WTC11 (cell line): ENCODE measurements at regions not wholly inside any gene's neighbourhood (a gene's known extent, or its start where the extent isn't known, plus 50 kb on each side); places are given as distances from the start of the nearest gene placed in this dataset.

Experiments
- ATAC-seq: fragments of 200-7000 bp; cut with Tn5 transposase; 2 replicates; pipeline ENCODE4 v1.10.0; 2021; ENCODE audit warnings: mild to moderate bottlenecking, moderate library complexity
- CTCF ChIA-PET: fragments of 300-600 bp; sonication (Branson Sonifier 250); formaldehyde crosslinking; loops from one replicate; lab custom pipeline; 2021; ENCODE audit warnings: antibody characterized with exemption; lab: Charles Lee
- POLR2A ChIA-PET: fragments of 350-600 bp; sonication (Branson Sonifier 250); formaldehyde crosslinking; loops from one replicate; lab custom pipeline; 2021; ENCODE audit warnings: antibody characterized with exemption; lab: Charles Lee
- DNase-seq: peaks from one replicate; pipeline ENCODE4 v3.0.0; 2021; ENCODE audit warnings: low spot score
- H3K27ac Mint-ChIP-seq: 2 replicates; pipeline ENCODE4 v1.8.0; 2021; ENCODE audit warnings: mixed read lengths
- H3K27me3 Mint-ChIP-seq: 2 replicates; pipeline ENCODE4 v1.8.0; 2021; ENCODE audit warnings: low read depth, mild to moderate bottlenecking, moderate library complexity, mixed read lengths
- H3K36me3 Mint-ChIP-seq: 2 replicates; pipeline ENCODE4 v1.8.0; 2021; ENCODE audit warnings: mixed read lengths
- H3K4me1 Mint-ChIP-seq: 2 replicates; pipeline ENCODE4 v1.8.0; 2022; ENCODE audit warnings: mixed read lengths
- H3K4me3 Mint-ChIP-seq: 2 replicates; pipeline ENCODE4 v1.8.0; 2021; ENCODE audit warnings: mild to moderate bottlenecking, moderate library complexity, mixed read lengths
- H3K9me3 Mint-ChIP-seq: 2 replicates; pipeline ENCODE4 v1.8.0; 2021; ENCODE audit warnings: mixed read lengths
- ATF1 ChIP-seq: sonication (generic); formaldehyde crosslinking; IDR thresholded peaks from 2 replicates; pipeline ENCODE4 v1.8.1; 2023; ENCODE audit warnings: mild to moderate bottlenecking, moderate library complexity, missing genetic modification reagents
- CREM ChIP-seq: sonication (generic); formaldehyde crosslinking; IDR thresholded peaks from 2 replicates; pipeline ENCODE4 v1.8.1; 2022; ENCODE audit warnings: mild to moderate bottlenecking, missing genetic modification reagents, moderate library complexity
- FOXK1 ChIP-seq: sonication (generic); formaldehyde crosslinking; IDR thresholded peaks from 2 replicates; pipeline ENCODE4 v1.8.0; 2022; ENCODE audit warnings: mild to moderate bottlenecking, moderate library complexity, missing genetic modification reagents
- JAZF1 ChIP-seq: fragments of 250-450 bp; sonication (Bioruptor Pico); IDR thresholded peaks from 2 replicates; pipeline ENCODE4 v1.9.0; 2021; ENCODE audit warnings: moderate library complexity, mild to moderate bottlenecking, inconsistent platforms
- NFATC4 ChIP-seq: fragments of 250-450 bp; sonication (Bioruptor Pico); IDR thresholded peaks from 2 replicates; pipeline ENCODE4 v1.9.0; 2021; ENCODE audit warnings: mild to moderate bottlenecking
- NR1H2 ChIP-seq: sonication (generic); formaldehyde crosslinking; IDR thresholded peaks from 2 replicates; pipeline ENCODE4 v1.9.0; 2021; ENCODE audit warnings: mild to moderate bottlenecking, moderate library complexity, missing genetic modification reagents
- NR3C1 ChIP-seq: sonication (generic); formaldehyde crosslinking; conservative IDR thresholded peaks from 2 replicates; pipeline ENCODE4 v1.8.1; 2023; ENCODE audit warnings: low read depth, mild to moderate bottlenecking, missing genetic modification reagents
- TCF7 ChIP-seq: sonication (generic); formaldehyde crosslinking; IDR thresholded peaks from 2 replicates; pipeline ENCODE4 v1.8.0; 2022; ENCODE audit warnings: mild to moderate bottlenecking, low read depth, missing genetic modification reagents, moderate library complexity
- TEAD4 ChIP-seq: sonication (generic); formaldehyde crosslinking; IDR thresholded peaks from 2 replicates; pipeline ENCODE4 v1.8.0; 2022; ENCODE audit warnings: mild to moderate bottlenecking, missing genetic modification reagents
- TP53 ChIP-seq: sonication (generic); formaldehyde crosslinking; IDR thresholded peaks from 2 replicates; pipeline ENCODE4 v1.8.1; 2023; ENCODE audit warnings: mild to moderate bottlenecking, missing genetic modification reagents
- ZNF423 ChIP-seq: fragments of 250-450 bp; sonication (Bioruptor Pico); IDR thresholded peaks from 2 replicates; pipeline ENCODE4 v2.1.2; 2022; ENCODE audit warnings: mild to moderate bottlenecking, moderate library complexity
- ZSCAN18 ChIP-seq: fragments of 250-450 bp; sonication (Bioruptor Pico); IDR thresholded peaks from 2 replicates; pipeline ENCODE4 v2.1.2; 2022; ENCODE audit warnings: mild to moderate bottlenecking, moderate library complexity
- TF ChIP-seq, protein P1 (sequence below): sonication (generic); formaldehyde crosslinking; conservative IDR thresholded peaks from 2 replicates; pipeline ENCODE4 v1.8.1; 2022; ENCODE audit warnings: mild to moderate bottlenecking, missing genetic modification reagents
- TF ChIP-seq, protein P2 (sequence below): sonication (generic); formaldehyde crosslinking; IDR thresholded peaks from 2 replicates; pipeline ENCODE4 v1.8.0; 2023; ENCODE audit warnings: missing genetic modification reagents
- TF ChIP-seq, protein P3 (sequence below): sonication (generic); formaldehyde crosslinking; IDR thresholded peaks from 2 replicates; pipeline ENCODE4 v1.8.0; 2023; ENCODE audit warnings: mild to moderate bottlenecking, missing genetic modification reagents
- TF ChIP-seq, protein P4 (sequence below): fragments of 200-600 bp; IDR thresholded peaks from 2 replicates; pipeline ENCODE4 v1.8.0; 2022; ENCODE audit warnings: antibody characterized with exemption

- CTCF ChIA-PET: no interaction called here
- Mint-ChIP-seq H3K9me3 (peaks cover 59% of the 10 kb centered on the region), H3K4me3 (no peak overlapping the region), H3K27ac (no peak overlapping the region), H3K27me3 (peaks cover 3% of the 10 kb centered on the region; the same call in 1 of the 2 replicates), H3K4me1 (peaks cover 5% of the 10 kb centered on the region), H3K36me3 (peaks cover 39% of the 10 kb centered on the region)
- DNase-seq: no peak
- TF ChIP-seq TEAD4 (CRISPR knock-in tag): no peak
- POLR2A ChIA-PET: no interaction called here
- no peak for ATAC-seq
These were observed 505.4 kb downstream of the KCNT2 start for GRCh38 chr1:196102826-196103225.

DNA sequence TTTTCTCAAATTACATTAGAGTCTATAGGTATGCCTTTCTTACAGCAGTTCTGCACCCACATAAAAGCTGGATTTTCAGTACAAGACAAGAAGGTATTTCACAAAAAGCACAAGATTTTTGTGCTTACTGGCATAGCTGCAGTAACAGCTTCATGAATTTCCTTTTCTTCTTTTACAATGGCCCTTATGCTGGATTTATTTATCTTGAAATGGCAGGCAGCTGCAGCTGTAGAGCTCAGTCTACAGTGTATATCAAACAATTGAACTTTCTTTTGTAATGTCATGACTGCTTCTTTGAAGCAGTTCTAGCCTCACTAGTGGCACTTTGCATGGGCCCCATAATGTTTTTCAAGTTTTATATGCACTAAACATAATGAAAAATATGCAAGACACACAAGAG is 510.2 kb downstream of the KCNT2 start:
- TF ChIP-seq NR1H2 (CRISPR knock-in tag) (no peak), TP53 (CRISPR knock-in tag) (no peak), ZNF423 (no peak)
- no peak overlapping the region for H3K4me3 Mint-ChIP-seq
- no peak for DNase-seq
- ChIA-PET POLR2A (interaction anchor here (0.6 kb wide), 1 partner anchor 22 kb away, joined by 3 read pairs; no protein-coding TSS in a partner anchor), CTCF (no interaction called here)
- no peaks in the 10 kb centered on the region for H3K4me1 Mint-ChIP-seq
- no peak overlapping the region for H3K27ac Mint-ChIP-seq
- peaks cover 43% of the 10 kb centered on the region for H3K9me3 Mint-ChIP-seq
- peaks cover 3% of the 10 kb centered on the region; the same call in 1 of the 2 replicates for H3K27me3 Mint-ChIP-seq
- no peak for ATAC-seq
- peaks cover 33% of the 10 kb centered on the region for H3K36me3 Mint-ChIP-seq

GRCh38 chr1:196094821-196095220 is 513.4 kb downstream of the KCNT2 start:
- ATAC-seq (no peak), DNase-seq (no peak)
- H3K4me3 Mint-ChIP-seq: no peak overlapping the region
- peaks cover 11% of the 10 kb centered on the region for H3K9me3 Mint-ChIP-seq
- H3K36me3 Mint-ChIP-seq: peaks cover 3% of the 10 kb centered on the region
- POLR2A ChIA-PET: no interaction called here
- no peak overlapping the region for H3K27ac Mint-ChIP-seq
- CTCF ChIA-PET: interaction anchor here (0.6 kb wide), 1 partner anchor 82 kb away, joined by 4 read pairs; no protein-coding TSS in a partner anchor
- no peaks in the 10 kb centered on the region for H3K4me1 Mint-ChIP-seq
- no peaks in the 10 kb centered on the region for H3K27me3 Mint-ChIP-seq
- TF ChIP-seq, protein P1, sequence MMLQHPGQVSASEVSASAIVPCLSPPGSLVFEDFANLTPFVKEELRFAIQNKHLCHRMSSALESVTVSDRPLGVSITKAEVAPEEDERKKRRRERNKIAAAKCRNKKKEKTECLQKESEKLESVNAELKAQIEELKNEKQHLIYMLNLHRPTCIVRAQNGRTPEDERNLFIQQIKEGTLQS (CRISPR knock-in tag): no peak
- no peak for TF ChIP-seq CREM (CRISPR knock-in tag)
- no peak for TF ChIP-seq NFATC4 (CRISPR knock-in tag)
- TF ChIP-seq, protein P2, sequence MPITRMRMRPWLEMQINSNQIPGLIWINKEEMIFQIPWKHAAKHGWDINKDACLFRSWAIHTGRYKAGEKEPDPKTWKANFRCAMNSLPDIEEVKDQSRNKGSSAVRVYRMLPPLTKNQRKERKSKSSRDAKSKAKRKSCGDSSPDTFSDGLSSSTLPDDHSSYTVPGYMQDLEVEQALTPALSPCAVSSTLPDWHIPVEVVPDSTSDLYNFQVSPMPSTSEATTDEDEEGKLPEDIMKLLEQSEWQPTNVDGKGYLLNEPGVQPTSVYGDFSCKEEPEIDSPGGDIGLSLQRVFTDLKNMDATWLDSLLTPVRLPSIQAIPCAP (CRISPR knock-in tag): no peak
- TF ChIP-seq ATF1 (CRISPR knock-in tag): no peak
- no peak for TF ChIP-seq NR3C1 (CRISPR knock-in tag)
- TF ChIP-seq ZSCAN18 (CRISPR knock-in tag): no peak
- TF ChIP-seq, protein P3, sequence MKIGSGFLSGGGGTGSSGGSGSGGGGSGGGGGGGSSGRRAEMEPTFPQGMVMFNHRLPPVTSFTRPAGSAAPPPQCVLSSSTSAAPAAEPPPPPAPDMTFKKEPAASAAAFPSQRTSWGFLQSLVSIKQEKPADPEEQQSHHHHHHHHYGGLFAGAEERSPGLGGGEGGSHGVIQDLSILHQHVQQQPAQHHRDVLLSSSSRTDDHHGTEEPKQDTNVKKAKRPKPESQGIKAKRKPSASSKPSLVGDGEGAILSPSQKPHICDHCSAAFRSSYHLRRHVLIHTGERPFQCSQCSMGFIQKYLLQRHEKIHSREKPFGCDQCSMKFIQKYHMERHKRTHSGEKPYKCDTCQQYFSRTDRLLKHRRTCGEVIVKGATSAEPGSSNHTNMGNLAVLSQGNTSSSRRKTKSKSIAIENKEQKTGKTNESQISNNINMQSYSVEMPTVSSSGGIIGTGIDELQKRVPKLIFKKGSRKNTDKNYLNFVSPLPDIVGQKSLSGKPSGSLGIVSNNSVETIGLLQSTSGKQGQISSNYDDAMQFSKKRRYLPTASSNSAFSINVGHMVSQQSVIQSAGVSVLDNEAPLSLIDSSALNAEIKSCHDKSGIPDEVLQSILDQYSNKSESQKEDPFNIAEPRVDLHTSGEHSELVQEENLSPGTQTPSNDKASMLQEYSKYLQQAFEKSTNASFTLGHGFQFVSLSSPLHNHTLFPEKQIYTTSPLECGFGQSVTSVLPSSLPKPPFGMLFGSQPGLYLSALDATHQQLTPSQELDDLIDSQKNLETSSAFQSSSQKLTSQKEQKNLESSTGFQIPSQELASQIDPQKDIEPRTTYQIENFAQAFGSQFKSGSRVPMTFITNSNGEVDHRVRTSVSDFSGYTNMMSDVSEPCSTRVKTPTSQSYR (CRISPR knock-in tag): no peak
- TF ChIP-seq, protein P4, sequence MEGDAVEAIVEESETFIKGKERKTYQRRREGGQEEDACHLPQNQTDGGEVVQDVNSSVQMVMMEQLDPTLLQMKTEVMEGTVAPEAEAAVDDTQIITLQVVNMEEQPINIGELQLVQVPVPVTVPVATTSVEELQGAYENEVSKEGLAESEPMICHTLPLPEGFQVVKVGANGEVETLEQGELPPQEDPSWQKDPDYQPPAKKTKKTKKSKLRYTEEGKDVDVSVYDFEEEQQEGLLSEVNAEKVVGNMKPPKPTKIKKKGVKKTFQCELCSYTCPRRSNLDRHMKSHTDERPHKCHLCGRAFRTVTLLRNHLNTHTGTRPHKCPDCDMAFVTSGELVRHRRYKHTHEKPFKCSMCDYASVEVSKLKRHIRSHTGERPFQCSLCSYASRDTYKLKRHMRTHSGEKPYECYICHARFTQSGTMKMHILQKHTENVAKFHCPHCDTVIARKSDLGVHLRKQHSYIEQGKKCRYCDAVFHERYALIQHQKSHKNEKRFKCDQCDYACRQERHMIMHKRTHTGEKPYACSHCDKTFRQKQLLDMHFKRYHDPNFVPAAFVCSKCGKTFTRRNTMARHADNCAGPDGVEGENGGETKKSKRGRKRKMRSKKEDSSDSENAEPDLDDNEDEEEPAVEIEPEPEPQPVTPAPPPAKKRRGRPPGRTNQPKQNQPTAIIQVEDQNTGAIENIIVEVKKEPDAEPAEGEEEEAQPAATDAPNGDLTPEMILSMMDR: no peak
- no peak for TF ChIP-seq FOXK1 (CRISPR knock-in tag)
- TF ChIP-seq JAZF1: no peak
- TF ChIP-seq TCF7 (CRISPR knock-in tag): no peak
- TF ChIP-seq, all 79 proteins: peak for 0
